GM23338 (cell line): ENCODE measurements at regions not wholly inside any gene's neighbourhood (a gene's known extent, or its start where the extent isn't known, plus 50 kb on each side); places are given as distances from the start of the nearest gene placed in this dataset.

ENCODE experiments used
- EZH2phosphoT487 ChIP-seq: fragments of 200-600 bp; sonication (generic); IDR thresholded peaks from one replicate; pipeline ENCODE4 v1.8.1; 2018; ENCODE audit warnings: antibody characterized with exemption; ENCODE audit not compliant: unreplicated experiment
- ZNF331 ChIP-seq: fragments of 250-450 bp; sonication (Bioruptor Pico); IDR thresholded peaks from 2 replicates; pipeline ENCODE4 v1.5.0; 2020; ENCODE audit warnings: low read depth, mild to moderate bottlenecking, moderate library complexity

DNA sequence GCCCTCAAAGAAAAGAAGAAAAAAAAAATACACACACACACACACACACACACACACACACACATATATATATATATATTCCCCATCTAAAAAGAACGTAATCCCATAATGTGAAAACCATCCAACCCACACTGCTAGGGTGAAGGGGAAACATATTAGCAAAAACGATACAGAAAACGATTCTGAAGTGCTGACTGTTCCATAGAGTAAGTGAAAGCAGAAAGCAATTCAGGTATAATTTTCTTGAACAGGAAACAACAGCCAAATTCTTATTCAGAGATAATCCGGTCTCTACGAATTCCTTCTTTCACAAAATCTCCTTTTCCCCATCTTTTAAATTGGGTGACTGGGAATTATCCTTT lies 393.5 kb downstream of the NOVA1 start:
- TF ChIP-seq ZNF331 (CRISPR knock-in tag) (no peak), EZH2phosphoT487 (no peak)
